ENCODE measurements at regions not wholly inside any gene's neighbourhood (a gene's known extent, or its start where the extent isn't known, plus 50 kb on each side); places are given as distances from the start of the nearest gene placed in this dataset.

DNA sequence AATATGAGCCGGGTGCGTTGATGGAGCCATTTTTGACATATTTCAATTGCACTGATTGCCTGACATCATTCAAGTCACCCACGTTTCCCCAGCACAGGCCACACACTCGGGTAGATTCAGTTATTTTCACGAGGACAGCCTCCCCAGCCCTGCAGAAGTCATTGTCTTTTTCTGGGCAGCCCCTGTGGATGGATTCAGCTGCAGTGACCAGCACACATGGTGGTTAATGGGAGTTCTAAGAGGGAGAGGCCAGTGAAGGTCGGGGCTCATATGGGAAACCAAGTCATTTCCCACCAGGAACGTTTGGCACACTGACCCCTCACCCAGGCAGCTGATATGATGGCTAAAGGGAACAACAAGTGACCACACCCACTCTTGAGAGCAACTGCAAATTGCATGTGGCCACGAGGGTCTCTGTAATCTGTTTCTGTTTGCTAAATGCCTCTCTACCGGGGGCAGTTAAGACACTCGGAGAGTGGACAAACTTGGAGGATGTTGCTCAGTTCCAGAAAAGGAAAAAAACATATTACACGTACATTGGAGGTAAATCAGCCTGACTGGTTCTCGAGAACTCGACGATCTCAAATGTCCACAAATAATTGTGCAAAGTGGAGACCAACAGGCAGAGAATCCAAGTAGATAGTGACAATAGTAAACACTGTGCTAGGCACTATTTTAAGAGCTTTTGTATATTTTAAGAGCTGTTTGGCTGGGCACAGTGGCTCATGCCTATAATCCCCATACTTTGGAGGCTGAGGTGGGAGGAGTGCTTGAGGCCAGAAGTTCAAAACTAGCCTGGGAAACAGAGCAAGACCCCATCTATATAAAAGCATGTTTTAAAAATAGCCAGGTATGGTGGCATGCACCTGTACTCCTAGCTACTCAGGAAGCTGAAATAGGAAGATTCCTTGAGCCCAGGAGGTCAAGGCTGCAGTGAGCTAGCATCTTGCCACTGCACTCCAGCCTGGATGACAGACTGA, 167.2 kb upstream of the IRF2BP2 start (continued):
- TF ChIP-seq JUND (IDR thresholded peaks at IDR 0.05; ENCODE audit: borderline replicate concordance, low read depth, low read length) (no peak), JUND (tag; IDR thresholded peaks at IDR 0.05; ENCODE audit: borderline replicate concordance, low read depth, low read length) (0 out of 3 replicates have a peak, but pooled peaks have one; percentile 34), ERF (CRISPR knock-in tag; IDR thresholded peaks at IDR 0.05) (0 out of 2 replicates have a peak, but pooled peaks have one; percentile 33), ZNF174 (CRISPR knock-in tag; IDR thresholded peaks at IDR 0.05) (no peak), NR2C1 (IDR thresholded peaks at IDR 0.05) (no peak), NR2C1 (tag; IDR thresholded peaks at IDR 0.05) (0 out of 2 replicates have a peak, but pooled peaks have one; percentile 40), ZNF431 (CRISPR knock-in tag; IDR thresholded peaks at IDR 0.05) (0 out of 2 replicates have a peak, but pooled peaks have one; percentile 24), SMARCB1 (IDR thresholded peaks at IDR 0.05; ENCODE audit: insufficient read length, low read depth) (no peak), DACH1 (IDR thresholded peaks at IDR 0.05; ENCODE audit: partially characterized antibody) (peak; percentile 22), RBM39 (optimal IDR thresholded peaks at IDR 0.05; ENCODE audit: low read depth, low read length) (peak; percentile 63)
- TF ChIP-seq, protein P1, sequence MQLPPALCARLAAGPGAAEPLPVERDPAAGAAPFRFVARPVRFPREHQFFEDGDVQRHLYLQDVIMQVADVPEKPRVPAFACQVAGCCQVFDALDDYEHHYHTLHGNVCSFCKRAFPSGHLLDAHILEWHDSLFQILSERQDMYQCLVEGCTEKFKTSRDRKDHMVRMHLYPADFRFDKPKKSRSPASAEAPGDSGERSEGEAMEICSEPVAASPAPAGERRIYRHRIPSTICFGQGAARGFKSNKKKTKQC (CRISPR knock-in tag; IDR thresholded peaks at IDR 0.05) = peak; percentile 23; the same call in 1 of the 2 replicates
- TF ChIP-seq, protein P2, sequence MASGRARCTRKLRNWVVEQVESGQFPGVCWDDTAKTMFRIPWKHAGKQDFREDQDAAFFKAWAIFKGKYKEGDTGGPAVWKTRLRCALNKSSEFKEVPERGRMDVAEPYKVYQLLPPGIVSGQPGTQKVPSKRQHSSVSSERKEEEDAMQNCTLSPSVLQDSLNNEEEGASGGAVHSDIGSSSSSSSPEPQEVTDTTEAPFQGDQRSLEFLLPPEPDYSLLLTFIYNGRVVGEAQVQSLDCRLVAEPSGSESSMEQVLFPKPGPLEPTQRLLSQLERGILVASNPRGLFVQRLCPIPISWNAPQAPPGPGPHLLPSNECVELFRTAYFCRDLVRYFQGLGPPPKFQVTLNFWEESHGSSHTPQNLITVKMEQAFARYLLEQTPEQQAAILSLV (tag; IDR thresholded peaks at IDR 0.05) = 0 out of 2 replicates have a peak, but pooled peaks have one; percentile 35
- TF ChIP-seq, protein P3, sequence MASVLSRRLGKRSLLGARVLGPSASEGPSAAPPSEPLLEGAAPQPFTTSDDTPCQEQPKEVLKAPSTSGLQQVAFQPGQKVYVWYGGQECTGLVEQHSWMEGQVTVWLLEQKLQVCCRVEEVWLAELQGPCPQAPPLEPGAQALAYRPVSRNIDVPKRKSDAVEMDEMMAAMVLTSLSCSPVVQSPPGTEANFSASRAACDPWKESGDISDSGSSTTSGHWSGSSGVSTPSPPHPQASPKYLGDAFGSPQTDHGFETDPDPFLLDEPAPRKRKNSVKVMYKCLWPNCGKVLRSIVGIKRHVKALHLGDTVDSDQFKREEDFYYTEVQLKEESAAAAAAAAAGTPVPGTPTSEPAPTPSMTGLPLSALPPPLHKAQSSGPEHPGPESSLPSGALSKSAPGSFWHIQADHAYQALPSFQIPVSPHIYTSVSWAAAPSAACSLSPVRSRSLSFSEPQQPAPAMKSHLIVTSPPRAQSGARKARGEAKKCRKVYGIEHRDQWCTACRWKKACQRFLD (CRISPR knock-in tag; IDR thresholded peaks at IDR 0.05) = no peak
- TF ChIP-seq, protein P4, sequence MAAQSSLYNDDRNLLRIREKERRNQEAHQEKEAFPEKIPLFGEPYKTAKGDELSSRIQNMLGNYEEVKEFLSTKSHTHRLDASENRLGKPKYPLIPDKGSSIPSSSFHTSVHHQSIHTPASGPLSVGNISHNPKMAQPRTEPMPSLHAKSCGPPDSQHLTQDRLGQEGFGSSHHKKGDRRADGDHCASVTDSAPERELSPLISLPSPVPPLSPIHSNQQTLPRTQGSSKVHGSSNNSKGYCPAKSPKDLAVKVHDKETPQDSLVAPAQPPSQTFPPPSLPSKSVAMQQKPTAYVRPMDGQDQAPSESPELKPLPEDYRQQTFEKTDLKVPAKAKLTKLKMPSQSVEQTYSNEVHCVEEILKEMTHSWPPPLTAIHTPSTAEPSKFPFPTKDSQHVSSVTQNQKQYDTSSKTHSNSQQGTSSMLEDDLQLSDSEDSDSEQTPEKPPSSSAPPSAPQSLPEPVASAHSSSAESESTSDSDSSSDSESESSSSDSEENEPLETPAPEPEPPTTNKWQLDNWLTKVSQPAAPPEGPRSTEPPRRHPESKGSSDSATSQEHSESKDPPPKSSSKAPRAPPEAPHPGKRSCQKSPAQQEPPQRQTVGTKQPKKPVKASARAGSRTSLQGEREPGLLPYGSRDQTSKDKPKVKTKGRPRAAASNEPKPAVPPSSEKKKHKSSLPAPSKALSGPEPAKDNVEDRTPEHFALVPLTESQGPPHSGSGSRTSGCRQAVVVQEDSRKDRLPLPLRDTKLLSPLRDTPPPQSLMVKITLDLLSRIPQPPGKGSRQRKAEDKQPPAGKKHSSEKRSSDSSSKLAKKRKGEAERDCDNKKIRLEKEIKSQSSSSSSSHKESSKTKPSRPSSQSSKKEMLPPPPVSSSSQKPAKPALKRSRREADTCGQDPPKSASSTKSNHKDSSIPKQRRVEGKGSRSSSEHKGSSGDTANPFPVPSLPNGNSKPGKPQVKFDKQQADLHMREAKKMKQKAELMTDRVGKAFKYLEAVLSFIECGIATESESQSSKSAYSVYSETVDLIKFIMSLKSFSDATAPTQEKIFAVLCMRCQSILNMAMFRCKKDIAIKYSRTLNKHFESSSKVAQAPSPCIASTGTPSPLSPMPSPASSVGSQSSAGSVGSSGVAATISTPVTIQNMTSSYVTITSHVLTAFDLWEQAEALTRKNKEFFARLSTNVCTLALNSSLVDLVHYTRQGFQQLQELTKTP (IDR thresholded peaks at IDR 0.05; ENCODE audit: low read depth in 1 of 2, partially characterized antibody in 2 of 2) = no peak

Measured in K562 (cell line).